ENCODE measurements at regions not wholly inside any gene's neighbourhood (a gene's known extent, or its start where the extent isn't known, plus 50 kb on each side); places are given as distances from the start of the nearest gene placed in this dataset.

- Mint-ChIP-seq H3K36me3 (ENCODE audit: low read depth) (no peaks in the 10 kb centered on the region), H3K4me3 (no peak overlapping the region), H3K27me3 (ENCODE audit: insufficient read depth, low read depth, poor library complexity) (no peaks in the 10 kb centered on the region), H3K9me3 (no peaks in the 10 kb centered on the region), H3K4me1 (peaks cover 34% of the 10 kb centered on the region), H3K27ac (no peak overlapping the region)
- Histone ChIP-seq H4K20me1 (replicated peaks; ENCODE audit: insufficient read depth) (no peaks in the 10 kb centered on the region), H3K27ac (ENCODE audit: low read depth) (no peak overlapping the region), H3F3A (replicated peaks; ENCODE audit: low read depth) (no peaks in the 10 kb centered on the region), H3K4me2 (no peak overlapping the region), H3K36me3 (ENCODE audit: insufficient read depth) (no peaks in the 10 kb centered on the region), H3K79me2 (replicated peaks; ENCODE audit: insufficient read depth) (no peaks in the 10 kb centered on the region), H3K9me2 (ENCODE audit: insufficient read depth) (peaks cover 20% of the 10 kb centered on the region), H3K27me3 (ENCODE audit: insufficient read depth) (no peaks in the 10 kb centered on the region), H2AFZ (no peak overlapping the region), H3K4me1 (ENCODE audit: insufficient read depth) (peaks cover 7% of the 10 kb centered on the region), H3K4me3 (no peak overlapping the region)
- DNase-seq (ENCODE audit: low spot score) (no peak), ATAC-seq (no peak)
- no peak for TF ChIP-seq ZNF462 (CRISPR knock-in tag; IDR thresholded peaks at IDR 0.05)
- no peak for TF ChIP-seq EZH2phosphoT487 (IDR thresholded peaks at IDR 0.05; ENCODE audit: unreplicated experiment)
- TF ChIP-seq ETS1 (IDR thresholded peaks at IDR 0.05), result no peak
- TF ChIP-seq STAT1 (IDR thresholded peaks at IDR 0.05; ENCODE audit: unreplicated experiment), result no peak
- TF ChIP-seq ZNF331 (CRISPR knock-in tag; IDR thresholded peaks at IDR 0.05; ENCODE audit: low read depth), result no peak
- no peak for TF ChIP-seq REST (IDR thresholded peaks at IDR 0.05; ENCODE audit: unreplicated experiment)
- TF ChIP-seq NANOG (IDR thresholded peaks at IDR 0.05; ENCODE audit: borderline replicate concordance), result no peak
- no peak for TF ChIP-seq EZH2 (IDR thresholded peaks at IDR 0.05; ENCODE audit: low read depth, unreplicated experiment)
- TF ChIP-seq CTCF (conservative IDR thresholded peaks at IDR 0.05; ENCODE audit: low read depth in 2 of 2), result no peak
- TF ChIP-seq JUNB (IDR thresholded peaks at IDR 0.05; ENCODE audit: unreplicated experiment), result no peak
- no peak for TF ChIP-seq ZNF114 (CRISPR knock-in tag; IDR thresholded peaks at IDR 0.05)
- no peak for TF ChIP-seq CREB1 (CRISPR knock-in tag; IDR thresholded peaks at IDR 0.05; ENCODE audit: low read depth)
Observed at GRCh38 chr12:107238296-107238695, 144.9 kb upstream of the CRY1 start.

Measured in GM23338 (cell line).